ENCODE measurements at regions not wholly inside any gene's neighbourhood (a gene's known extent, or its start where the extent isn't known, plus 50 kb on each side); places are given as distances from the start of the nearest gene placed in this dataset.

DNA sequence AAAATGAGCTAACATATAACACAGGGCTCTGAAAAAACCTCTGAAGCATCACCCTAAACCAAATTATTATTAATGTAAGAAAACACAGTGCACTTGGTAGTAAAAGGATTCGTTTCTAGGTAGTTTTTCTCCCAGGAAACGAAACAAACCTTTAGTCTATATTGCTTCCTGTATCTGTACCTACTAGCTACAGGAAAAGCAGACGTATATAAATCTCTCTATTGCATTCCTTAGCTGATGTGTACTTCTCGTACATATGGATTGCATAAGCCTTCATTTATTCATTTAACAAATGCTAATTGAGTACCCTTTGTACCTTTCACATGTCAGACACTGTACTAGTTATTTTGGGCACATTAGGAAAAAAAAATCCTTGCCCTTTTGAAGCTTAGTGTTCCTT lies 85.0 kb upstream of the RASA1 start:
- BruUV-seq (replicated peaks) = no TSS peak
- dilution Hi-C loops (cut with MboI; ENCODE audit: extremely low pct_ligation_motif_present, low sequenced_read_pairs) (no loop called here), intact Hi-C loops (cut with micrococcal nuclease) (no loop called here)
- no peak for DNase-seq (ENCODE audit: low read depth, low spot score)
- Histone ChIP-seq H3K4me1 (ENCODE audit: control insufficient read depth, extremely low read depth, insufficient read depth, low read length) (no peaks in the 10 kb centered on the region), H3K4me2 (ENCODE audit: insufficient read depth, low read length) (no peak overlapping the region), H4K20me1 (replicated peaks; ENCODE audit: control insufficient read depth, extremely low read depth, insufficient read depth, low read length) (no peaks in the 10 kb centered on the region), H3K36me3 (ENCODE audit: control insufficient read depth in 2 of 2, extremely low read depth in 1 of 2, insufficient read depth in 2 of 2, low read length in 2 of 2) (no peaks in the 10 kb centered on the region), H3K79me2 (ENCODE audit: control insufficient read depth, insufficient read depth, low read length) (no peaks in the 10 kb centered on the region), H3K27me3 (ENCODE audit: control insufficient read depth in 2 of 2, insufficient read depth in 2 of 2, low read length in 2 of 2) (no peaks in the 10 kb centered on the region), H3K4me3 (replicated peaks in 1 of 3; ENCODE audit: insufficient read depth in 1 of 3, low read depth in 1 of 3, low read length in 3 of 3) (no peak overlapping the region), H3K27ac (ENCODE audit: insufficient read depth, low read depth, low read length) (no peak overlapping the region), H2AFZ (ENCODE audit: low read depth, low read length) (no peak overlapping the region), H3K9me3 (replicated peaks; ENCODE audit: control insufficient read depth, insufficient read depth, low read length) (no peaks in the 10 kb centered on the region), H3K9me1 (replicated peaks; ENCODE audit: control insufficient read depth, extremely low read depth, insufficient read depth, low read length) (no peaks in the 10 kb centered on the region), H3K9ac (replicated peaks; ENCODE audit: extremely low read depth, insufficient read depth, low read length) (no peak overlapping the region)
- CTCF ChIA-PET = interaction anchor here (1.1 to 1.7 kb wide), 3 partner anchors 12 to 113 kb away, joined by 5 to 8 read pairs (median 5); no protein-coding TSS in a partner anchor
- POLR2A ChIA-PET = no interaction called here
- no peak for TF ChIP-seq POLR2AphosphoS5 (IDR thresholded peaks at IDR 0.05; ENCODE audit: insufficient read depth, low read depth, low read length)
- no peak for TF ChIP-seq FOS (IDR thresholded peaks at IDR 0.05; ENCODE audit: borderline replicate concordance, insufficient read depth, low read length)
- TF ChIP-seq JUN (IDR thresholded peaks at IDR 0.05; ENCODE audit: borderline replicate concordance, insufficient read depth, insufficient read length, low read depth) = no peak
- TF ChIP-seq, protein P1, sequence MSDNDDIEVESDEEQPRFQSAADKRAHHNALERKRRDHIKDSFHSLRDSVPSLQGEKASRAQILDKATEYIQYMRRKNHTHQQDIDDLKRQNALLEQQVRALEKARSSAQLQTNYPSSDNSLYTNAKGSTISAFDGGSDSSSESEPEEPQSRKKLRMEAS (IDR thresholded peaks at IDR 0.05; ENCODE audit: insufficient read depth, insufficient read length) = no peak
- no peak for TF ChIP-seq POLR2A (IDR thresholded peaks at IDR 0.05; ENCODE audit: low read depth, low read length)
- TF ChIP-seq EZH2 (IDR thresholded peaks at IDR 0.05; ENCODE audit: borderline replicate concordance, low read depth, low read length, severe bottlenecking) = no peak
- TF ChIP-seq GATA2 (IDR thresholded peaks at IDR 0.05; ENCODE audit: insufficient read depth, insufficient read length, low read depth, low read length) = no peak
- TF ChIP-seq MYC (IDR thresholded peaks at IDR 0.05; ENCODE audit: low read depth, low read length) = no peak
- TF ChIP-seq, protein P2, sequence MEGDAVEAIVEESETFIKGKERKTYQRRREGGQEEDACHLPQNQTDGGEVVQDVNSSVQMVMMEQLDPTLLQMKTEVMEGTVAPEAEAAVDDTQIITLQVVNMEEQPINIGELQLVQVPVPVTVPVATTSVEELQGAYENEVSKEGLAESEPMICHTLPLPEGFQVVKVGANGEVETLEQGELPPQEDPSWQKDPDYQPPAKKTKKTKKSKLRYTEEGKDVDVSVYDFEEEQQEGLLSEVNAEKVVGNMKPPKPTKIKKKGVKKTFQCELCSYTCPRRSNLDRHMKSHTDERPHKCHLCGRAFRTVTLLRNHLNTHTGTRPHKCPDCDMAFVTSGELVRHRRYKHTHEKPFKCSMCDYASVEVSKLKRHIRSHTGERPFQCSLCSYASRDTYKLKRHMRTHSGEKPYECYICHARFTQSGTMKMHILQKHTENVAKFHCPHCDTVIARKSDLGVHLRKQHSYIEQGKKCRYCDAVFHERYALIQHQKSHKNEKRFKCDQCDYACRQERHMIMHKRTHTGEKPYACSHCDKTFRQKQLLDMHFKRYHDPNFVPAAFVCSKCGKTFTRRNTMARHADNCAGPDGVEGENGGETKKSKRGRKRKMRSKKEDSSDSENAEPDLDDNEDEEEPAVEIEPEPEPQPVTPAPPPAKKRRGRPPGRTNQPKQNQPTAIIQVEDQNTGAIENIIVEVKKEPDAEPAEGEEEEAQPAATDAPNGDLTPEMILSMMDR (IDR thresholded peaks at IDR 0.05; ENCODE audit: extremely low read depth in 1 of 2, insufficient read depth in 1 of 2, low read depth in 1 of 2, low read length in 2 of 2) = no peak
- FAIRE-seq = no peak
